ENCODE measurements at regions not wholly inside any gene's neighbourhood (a gene's known extent, or its start where the extent isn't known, plus 50 kb on each side); places are given as distances from the start of the nearest gene placed in this dataset.

DNA sequence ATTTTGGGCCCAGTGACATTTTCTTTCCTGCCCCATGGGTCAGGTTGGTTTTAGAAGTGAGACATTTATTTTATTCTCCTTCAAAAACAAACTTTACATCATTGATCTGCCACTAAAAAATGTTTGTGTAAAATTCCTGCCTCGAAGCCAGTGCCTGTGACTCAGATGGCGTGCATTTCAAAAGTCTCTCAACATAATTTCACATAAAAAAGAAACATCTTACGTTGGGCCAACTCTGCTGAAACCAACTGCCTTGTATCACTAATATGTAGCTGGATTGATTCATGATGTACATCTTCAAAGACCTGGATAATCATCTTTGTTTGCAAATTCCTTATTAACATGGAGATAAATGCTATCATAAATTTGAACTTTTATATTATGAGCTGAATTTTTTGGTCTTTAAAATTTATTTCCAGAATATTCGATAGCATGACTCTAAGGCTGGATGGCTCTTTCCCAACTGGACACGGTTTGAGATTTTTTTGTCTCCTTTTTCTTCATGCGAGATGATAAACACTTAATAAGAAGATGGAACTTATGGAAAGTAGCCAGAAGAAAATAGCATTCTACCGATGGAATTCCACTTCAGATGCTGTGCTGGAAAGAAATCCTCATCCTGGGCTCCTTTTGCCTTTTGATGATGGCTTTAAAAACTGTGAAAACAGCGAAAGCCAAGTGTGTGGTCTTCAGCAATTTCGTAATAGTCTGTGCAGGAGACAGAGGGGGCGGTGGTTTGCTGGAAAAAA lies 420.5 kb downstream of the FGF9 start:
- peak; percentile 69 to 72 for DNase-seq

DNA sequence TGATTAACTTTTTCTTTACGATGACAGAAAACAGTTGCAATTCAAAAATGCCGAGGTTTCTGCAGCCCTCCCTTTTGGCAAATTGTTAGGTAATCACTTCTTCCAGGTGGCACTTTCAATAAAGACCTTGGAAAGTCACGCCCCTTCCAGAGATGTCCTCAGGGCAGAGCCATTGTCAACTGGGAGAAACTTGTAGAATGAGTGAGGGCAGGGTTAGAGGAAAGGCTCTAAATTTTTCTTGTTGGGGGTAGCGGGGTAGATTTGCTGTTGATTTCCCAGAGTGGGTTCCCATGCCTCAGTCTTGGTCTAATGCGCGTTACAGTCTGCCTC lies 421.1 kb downstream of the FGF9 start:
- no peak for DNase-seq

GRCh38 chr13:22092791-22093560 lies 422.1 kb downstream of the FGF9 start:
- no peak for DNase-seq

DNA sequence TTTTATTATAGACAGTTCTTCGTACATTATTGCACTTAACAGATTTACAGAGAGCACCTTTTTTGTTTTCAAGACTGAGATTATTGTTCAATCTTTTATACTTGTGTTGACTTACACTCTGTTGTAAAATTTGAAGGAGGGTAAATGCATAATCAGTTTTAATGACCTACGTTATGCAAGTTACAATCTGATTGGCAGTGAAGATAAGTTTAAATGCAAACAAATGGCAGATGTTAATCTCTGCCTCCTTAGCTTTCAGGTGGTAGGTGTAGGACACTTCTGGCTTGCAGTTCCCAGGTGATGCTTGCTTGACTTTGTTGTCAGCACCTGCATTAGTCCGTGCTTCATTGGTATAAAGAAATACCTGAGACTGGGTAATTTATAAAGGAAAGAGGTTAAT lies 424.9 kb downstream of the FGF9 start:
- DNase-seq = no peak

GRCh38 chr13:22099585-22099984 lies 428.7 kb downstream of the FGF9 start:
- DNase-seq = peak in 1 of 2 donors; percentile 14

DNA sequence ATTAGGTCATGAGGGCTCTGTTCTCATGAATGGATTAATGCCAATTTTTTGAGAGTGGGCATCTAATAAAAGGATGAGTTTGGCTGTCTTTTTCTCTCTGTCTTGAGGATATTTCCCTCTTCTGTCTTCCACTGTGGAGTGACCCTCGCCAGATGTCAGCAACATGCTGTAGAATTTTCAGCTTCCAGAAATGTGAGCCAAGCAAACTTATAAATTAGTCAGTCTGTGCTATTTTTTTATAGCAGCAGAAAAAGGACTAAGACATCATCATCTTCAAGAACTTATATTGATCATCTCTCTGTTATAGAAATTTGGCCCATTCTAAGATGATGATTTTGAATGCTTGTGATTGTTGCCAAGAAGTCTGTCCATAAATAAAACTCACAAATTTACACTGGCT lies 431.4 kb downstream of the FGF9 start:
- peak in 1 of 2 donors; percentile 26 for DNase-seq

- DNase-seq = no peak
Measured at GRCh38 chr13:22103046-22104027, 432.5 kb downstream of the FGF9 start.

DNA sequence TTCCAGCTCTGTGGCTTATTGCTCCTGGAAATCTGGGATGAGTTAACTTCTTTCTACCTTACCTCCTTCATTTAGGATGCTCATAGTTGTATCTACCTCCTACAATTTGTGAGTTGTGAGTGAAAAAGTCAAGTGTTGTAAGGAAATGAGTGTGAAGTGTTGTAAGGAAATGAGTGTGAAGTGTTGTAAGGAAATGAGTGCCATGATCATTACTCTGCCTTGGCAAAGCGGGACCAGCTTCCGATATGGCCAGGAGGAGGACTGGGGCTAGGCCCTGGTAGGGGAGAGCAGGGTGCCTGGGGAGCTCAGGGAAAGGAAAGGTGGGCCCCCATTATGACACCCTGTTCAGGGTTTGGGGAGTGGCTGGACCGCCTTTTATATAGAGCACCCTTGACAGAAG lies 435.2 kb downstream of the FGF9 start:
- no peak for DNase-seq

DNA sequence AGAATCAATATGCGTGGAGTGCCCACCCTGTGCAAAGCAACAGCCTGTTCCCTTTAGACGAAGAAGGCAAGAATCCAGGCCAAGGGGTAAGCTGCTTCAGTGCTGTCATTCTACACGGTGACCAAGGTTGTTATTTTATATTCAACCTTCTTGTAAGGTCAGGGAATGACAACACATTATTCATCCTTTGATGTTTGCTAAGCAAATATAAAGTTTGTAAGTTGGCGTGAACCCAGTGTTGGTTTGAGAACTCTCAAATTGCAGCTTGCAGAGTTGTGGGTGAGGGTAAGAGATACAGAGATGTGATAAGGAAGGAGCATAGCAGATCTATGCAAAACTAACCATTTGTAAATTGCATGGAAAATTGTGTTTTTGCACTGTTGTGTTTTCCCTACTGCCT lies 436.7 kb downstream of the FGF9 start:
- peak in 1 of 2 donors; percentile 16 for DNase-seq

- DNase-seq = peak; percentile 74 to 85
Measured at GRCh38 chr13:22108283-22108942, 437.5 kb downstream of the FGF9 start.

DNA sequence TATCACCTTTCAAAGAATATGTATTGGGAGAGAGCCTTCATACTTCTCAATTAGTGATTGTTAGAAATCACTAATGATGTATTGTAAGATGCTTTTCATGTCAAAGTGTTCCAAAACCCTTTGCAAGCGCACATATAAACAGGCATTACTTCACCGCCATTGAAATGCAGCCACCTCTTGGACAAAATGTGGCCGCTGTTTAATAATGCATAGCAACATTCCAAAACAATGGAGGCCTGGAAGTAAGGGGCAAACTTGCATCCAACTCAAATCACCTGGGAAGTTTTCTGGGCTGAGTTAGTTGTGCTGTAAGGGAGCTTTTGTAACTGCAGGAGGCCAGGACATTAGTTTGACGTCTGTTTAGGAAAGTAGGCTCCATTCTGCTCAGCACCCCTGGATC lies 438.1 kb downstream of the FGF9 start:
- DNase-seq = no peak

DNA sequence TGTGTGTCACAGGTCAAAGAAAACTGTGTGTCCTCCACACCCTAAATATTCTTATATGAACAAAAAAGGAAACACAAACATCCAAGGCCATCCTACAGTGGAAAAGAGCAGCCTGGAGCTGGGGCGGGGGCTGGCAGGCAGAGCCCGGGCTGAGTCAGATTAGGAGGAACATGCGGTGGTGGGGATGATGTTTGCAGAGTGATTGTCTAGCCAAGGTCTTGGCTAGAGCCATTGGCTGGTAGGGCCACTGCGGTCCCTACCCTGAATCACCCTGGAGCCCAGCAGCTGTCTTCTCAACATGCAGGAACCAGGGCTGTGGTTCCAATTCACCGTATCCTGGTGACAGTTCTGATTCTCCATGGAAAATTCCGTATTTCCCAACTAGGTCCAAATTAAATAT lies 439.5 kb downstream of the FGF9 start:
- no peak for DNase-seq

- no peak for DNase-seq
Measured at GRCh38 chr13:22111152-22111783, 440.4 kb downstream of the FGF9 start.

GRCh38 chr13:22111961-22112360 lies 441.1 kb downstream of the FGF9 start:
- no peak for DNase-seq

- DNase-seq = no peak
Measured at GRCh38 chr13:22112956-22113745, 442.3 kb downstream of the FGF9 start.

- no peak for DNase-seq
Measured at GRCh38 chr13:22114630-22115311, 443.9 kb downstream of the FGF9 start.

GRCh38 chr13:22118158-22118557 lies 447.3 kb downstream of the FGF9 start:
- no peak for DNase-seq

GRCh38 chr13:22120646-22121045 lies 449.8 kb downstream of the FGF9 start:
- no peak for DNase-seq

GRCh38 chr13:22121146-22121739 lies 450.4 kb downstream of the FGF9 start:
- DNase-seq = no peak

All from right lung (tissue), 2 donors.